HG03565 (cell line): ENCODE measurements at regions not wholly inside any gene's neighbourhood (a gene's known extent, or its start where the extent isn't known, plus 50 kb on each side); places are given as distances from the start of the nearest gene placed in this dataset.

ENCODE experiments used
- ATAC-seq: cut with Tn5 transposase; IDR thresholded peaks from one replicate; pipeline ENCODE4 v1.9.1; 2021; ENCODE audit warnings: mild to moderate bottlenecking, moderate library complexity; ENCODE audit not compliant: unreplicated experiment

DNA sequence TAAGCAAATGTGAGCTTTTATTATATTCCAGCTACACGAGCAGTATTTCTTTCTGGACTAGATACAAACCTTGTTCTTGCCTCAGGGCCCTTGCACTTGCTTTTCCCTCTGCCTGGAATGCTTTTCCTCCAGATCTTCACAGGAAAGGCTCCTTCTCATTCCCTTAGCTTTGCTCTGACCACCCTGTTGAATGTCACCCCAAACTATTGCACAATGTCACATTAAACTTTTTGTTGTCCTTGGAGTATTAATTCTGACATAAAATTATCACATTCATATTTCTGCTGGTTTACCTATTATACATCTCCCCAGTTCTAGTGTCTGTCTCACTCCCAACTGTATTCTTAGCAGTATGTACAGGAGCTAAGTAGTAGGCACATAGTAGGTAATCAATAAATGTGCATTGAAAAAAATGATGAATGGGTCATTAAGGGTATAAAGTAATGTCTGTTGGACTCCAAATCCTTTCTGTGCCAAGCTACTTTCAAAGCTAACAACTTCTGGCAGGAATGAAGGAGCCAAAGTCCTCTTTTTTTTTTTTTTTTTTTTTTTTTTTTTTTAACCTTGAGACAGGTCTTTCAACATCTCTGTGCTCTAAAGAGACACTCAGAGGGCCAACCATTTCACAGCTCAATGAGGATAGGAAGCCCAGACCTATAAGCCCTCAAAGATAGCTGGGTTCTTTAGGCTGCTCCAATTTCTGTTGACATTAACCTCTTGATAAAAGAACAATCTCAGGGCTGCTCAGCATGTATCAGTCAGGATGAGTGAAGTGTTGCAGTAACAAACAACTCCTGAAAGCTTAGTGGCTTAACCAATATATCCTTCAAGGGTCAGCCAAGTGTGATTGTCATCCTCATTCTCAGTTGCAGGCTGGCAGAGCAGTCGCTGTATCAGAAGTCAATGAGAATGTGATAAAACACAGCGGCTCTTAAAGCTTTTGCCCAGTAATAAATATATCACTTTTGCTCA lies 424.4 kb upstream of the TBX3 start:
- no peak for ATAC-seq

DNA sequence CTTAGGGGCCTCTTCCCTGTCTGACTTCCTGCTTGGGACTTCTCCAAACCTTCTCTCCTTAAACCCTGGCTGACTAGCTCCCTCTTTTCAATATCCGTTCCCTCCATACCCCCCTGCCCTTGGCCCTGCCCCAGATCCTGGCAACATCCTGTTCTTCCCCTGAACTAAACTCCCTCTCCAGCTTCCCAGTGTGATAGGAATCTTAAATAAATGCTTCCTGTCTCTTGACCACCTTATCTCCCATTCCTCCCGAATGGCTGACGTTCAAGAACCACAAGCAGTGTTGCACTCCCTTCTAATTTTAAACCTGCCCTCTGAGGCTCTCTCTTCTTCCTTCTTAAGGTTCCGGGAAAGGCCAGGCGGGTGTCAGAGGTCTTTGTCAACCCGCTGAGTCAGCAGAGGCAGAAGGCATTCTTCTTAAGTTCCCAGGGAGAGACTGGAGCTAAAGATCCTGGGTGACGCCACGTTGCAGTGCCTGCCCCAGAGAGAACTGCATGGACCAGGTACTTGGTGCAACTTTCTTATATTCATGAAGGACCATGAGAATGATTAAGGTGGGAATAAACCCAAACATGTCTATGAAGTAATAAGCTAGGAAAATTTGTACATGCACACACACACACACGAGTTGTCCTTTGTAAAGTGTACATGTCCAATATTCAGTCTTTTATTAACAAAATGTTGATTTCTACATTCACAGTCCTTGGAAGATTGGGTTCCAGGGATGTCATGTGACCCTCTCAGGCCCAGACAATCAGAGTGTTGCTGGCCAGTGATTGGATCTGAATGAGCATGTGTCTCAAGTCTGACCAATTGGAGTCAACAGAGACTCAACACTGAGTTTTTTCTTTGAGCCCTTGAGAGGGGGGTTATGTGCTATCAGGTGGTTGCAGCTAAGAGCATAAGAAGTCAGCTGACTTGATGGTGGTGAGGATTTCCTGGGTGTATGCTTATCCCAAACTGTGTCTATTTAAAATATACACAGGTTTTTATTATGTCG lies 420.2 kb upstream of the TBX3 start:
- no peak for ATAC-seq

DNA sequence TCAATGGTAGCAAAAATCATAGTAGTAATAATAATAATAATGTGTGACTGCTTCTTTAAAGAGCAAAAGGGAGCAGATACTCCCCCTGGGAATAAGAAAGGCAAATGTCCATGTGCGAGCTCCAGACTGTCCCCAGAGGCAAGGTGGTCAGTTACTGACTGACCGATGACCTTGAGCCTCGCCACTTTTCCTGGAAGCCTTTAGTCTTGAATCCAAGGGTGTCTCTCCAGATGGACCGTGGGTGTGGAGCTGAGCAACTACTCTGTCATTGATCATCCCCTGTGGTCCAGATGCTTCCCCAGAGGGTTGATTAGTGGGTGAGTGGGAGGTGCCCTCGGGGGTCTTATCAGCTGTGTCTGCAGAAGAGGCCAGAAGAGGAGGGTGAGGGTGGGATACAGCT lies 418.5 kb upstream of the TBX3 start:
- no peak for ATAC-seq

DNA sequence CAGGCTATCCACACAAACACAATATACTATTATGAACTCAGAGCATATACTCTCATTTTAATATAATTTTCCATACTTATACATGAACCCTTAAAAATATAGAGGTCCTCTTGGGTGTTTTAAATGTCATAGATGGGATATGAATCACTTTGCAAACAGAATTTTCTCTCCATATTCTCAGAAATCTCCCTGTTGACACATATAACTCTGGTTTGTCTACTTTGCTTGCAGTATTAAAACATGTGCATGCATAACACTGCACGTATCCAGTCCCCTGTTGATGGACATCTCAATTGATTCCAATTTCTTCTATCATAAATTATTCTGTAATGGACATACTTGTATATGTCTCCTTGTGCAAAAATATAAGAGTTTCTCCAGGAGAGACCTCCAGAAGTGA lies 417.5 kb upstream of the TBX3 start:
- ATAC-seq = no peak

DNA sequence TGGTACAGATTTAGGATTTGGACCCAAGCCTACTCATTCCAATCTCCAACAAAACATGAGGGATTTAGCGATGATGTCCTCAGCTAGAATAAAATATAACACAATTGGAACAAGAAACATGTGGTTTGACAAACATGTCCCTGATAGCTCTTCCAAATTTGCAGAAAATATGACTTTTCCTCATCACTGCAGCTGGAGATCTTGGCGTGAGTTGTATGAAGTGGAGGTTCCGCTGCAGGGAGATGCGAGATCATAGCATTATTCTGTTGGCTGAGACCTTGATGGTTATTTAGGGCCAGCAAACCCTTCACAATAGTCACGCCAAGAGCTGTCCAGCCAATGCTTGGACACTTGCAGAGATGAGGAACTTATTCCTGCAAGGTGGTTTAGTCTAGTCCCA lies 413.4 kb upstream of the TBX3 start:
- no peak for ATAC-seq

DNA sequence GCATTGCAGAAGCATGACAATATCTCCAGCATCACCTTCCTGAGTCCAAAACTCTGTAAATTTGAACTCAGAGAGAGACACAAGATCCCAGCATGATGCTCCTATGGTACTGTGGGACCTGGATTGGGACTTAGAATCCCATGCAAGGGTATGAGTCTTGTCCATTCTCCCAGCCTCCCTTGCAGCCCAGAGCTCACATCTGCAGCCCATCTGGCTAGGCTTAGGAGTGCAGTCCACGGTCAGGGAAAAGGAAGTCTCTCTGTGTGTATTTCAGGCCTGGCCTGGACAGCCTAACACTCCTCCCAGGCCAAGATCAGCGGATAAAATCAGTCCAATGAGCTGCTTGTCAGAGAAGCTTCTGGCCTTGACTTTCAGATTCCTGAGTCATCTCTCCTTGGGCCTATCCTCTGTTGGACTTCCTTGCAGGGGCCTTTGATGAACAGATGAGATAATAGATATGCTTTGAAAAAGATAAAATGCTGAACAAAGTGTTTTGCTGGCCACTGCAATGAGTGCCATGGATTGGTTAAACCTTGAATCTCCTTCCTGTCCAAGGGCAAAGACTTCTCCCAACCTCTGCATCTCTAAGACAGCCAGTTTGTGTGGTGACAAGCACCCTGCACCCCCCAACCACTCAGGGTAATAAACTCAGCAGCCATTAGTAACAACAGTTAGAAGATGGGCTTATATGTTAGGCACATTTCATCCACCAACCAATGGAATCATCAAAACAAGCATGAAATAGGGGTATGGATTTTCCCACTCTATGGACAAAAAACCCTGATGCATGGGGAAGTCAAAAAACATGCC lies 412.8 kb upstream of the TBX3 start:
- ATAC-seq = no peak

DNA sequence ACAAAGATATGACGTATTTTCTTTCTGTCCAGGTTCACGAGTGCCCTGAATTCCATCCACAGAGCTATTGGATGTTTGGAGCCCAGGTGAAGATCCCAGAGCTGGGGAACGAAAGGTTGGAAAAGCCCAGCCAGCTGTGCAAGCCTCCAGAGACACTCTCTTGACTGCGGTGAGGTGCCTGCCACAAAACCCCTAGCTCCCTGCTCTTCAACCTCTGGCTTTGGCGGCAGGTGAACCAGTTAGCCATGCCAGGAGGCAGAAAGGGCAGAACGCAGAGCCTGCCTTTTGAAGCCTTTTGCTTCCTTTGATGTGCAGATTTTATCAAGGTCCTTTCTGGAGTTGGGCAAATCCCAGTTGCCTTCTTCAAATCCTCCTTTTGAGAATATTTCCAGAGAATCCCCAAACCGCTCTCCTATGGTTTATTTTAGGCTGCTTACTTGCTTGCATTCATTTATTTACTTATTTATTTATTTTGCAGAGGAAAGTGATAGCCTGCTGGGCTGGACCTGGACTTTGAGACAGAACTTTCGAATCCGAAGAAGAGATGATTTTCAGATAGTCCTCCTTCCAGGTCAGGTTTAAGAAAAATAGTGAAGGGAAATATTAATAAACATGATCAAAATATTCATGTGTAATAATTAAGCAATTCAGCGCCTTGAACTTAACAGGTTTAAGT lies 411.2 kb upstream of the TBX3 start:
- no peak for ATAC-seq

DNA sequence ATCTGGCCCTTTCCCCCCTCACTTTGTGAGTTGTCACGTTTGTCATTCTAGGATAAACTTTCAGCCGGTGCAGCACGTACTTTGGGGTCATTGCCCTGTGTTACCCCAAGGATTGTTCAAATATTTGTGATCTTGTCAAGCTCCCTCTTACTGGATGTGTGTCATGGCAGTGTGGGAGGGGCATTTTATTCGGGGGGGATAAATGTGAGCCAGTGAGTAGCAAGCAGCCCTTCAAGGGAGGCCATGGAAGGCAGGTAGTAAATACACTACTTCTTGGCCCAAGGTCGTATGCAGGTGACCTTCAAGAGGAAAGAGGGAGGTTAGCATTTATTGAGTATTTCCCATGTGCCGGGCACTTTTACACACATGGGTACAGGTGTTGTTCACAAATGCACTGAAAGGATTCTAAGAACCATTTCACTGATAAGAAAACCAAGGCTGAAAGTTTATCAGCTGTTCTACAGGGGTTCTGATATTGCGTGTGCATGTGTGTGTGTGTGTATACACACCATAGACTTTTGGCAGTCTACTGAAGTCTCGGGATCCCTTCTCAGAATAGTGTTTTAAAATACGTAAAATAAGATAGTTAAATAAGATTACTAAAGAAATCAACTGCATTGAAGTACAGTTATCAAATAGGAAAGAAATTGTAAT lies 410.3 kb upstream of the TBX3 start:
- ATAC-seq = no peak

DNA sequence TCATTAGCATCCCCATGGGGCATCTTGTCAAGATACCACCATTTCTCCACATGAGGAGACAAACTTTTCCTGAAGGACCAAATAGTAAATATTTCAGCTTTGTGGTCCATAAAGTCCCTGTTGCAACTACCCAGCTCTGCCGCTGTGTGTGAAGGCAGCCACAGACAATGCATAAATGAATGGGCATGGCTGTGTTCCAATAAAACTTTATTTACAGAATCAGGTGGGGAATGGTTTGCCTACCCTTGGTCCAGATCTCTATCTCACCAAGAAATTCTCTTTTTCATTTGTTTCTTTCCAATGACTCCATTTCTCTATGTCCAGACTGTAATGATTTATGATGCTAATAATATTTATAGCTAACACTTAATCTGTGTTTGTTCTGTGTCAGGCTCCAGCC lies 409.3 kb upstream of the TBX3 start:
- no peak for ATAC-seq

DNA sequence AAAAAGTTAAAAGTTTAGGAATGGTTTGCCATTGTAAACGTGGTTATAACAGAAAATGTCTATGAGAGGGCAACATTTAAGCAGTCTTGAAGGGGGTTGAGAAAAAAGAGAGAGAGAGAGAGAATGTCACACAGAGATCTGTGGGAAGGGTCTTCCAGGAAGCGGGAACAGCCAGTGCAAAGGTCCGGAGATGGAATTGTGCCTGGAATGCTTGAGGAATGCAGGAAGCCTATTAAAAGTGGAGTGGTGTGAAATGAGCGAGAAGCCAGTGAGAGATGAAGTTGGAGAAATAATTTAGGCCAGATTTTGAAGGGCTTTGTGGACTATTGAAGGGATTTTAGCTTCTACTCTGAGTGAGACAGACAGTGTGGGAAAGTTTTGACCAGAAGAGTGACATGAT lies 406.8 kb upstream of the TBX3 start:
- ATAC-seq = no peak

DNA sequence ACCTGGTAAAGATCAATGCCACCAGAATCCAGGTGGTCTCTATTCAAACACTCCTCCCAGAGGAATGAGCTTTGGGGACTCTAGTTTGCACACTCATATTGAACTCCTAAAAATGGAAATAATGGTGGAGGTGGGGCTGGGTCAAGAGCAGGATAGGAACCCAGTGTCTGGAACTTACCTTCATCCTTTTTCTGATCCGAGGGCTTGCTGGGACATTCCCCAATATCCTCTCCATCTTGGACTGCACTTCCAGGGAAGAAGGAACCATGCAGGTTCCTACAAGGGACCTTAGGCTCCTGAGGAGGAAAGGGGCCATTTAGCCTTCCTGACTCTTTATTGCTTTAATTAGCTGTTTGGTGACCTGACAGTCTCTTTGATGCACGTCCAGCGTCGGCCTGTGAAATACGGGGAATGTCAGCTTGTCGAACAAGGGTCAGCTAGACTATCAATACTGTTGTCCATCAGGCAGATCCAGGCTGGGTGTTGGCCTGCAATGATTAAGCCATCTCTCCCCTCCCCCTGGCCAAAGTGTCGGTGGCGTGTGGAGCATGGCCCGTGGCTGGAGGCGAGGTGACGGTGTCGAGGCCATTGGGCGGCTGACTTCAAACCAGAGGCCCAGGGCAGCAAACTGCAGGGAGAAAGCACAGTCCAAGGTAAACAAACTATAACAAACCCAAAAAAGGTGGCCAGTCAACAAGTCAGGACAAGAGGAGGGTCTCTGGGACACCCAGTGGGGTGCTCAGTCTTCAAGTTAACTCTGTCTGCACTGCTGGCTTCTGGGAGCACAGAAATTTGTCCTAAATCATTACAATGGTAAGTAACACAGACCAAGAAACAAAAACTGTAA lies 405.2 kb upstream of the TBX3 start:
- no peak for ATAC-seq

DNA sequence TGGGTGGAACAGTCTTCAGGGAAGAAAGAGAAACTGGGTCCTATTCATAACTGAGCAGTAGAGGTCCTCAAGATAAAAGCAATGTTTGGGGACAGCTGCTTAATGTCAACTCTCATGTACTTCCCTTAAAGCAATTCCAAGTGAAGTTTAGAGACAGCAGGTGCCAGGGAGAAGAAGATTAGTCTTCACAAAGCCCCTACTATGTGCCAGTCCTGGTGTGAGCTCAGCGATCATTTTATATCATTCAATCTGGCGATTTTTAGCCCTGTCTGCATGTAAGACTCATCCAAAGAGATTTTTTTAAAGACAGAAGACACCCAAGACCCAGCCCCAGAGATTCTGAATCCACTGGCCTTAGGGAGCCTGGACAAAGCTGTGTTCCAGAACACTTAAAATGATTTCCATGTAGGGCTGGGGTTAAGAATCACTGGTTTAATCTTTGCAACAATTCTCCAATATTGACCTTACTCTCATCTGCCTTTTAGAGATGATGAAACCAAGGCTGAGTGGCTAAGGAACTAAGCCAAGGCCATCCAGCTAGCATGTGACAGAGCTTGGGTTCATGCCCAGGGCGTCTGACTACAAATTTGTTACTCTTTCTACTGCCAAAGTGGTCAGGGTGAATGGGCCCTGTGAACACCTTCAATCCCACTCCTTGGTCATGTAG lies 404.5 kb upstream of the TBX3 start:
- no peak for ATAC-seq

DNA sequence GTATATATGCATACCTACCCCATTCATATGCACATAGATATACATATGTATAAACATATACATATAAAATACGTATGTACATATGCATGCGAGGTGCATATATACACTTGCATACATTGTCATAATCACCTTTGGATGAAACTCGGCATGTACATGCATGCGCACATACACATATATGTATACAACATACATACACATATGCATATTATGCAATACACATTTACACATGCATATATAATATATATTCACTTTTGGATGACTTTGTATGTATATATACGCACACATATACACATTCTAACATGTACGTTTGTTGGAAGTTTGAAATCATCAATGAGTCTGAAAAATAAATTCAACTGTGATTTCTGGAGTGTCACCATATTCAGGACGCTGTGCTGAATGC lies 401.6 kb upstream of the TBX3 start:
- no peak for ATAC-seq

DNA sequence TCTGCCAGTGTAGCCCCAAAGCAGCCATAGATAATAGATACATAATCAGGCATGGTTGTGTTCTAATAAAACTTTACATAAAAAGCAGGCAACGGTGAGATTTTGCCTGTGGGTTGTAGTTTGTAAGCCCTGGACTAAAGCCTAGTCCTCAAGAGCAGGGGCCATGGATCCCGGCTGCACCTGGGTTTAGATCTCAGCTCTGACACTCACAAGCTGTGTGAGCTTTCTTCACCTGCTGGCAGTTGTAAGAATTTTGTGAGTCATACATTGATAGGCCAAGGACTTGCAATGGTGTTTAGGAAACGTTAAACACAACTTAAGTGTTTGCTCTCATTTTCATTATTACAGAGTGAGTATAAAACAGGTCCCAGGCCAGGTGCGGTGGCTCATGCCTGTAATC lies 395.8 kb upstream of the TBX3 start:
- no peak for ATAC-seq

DNA sequence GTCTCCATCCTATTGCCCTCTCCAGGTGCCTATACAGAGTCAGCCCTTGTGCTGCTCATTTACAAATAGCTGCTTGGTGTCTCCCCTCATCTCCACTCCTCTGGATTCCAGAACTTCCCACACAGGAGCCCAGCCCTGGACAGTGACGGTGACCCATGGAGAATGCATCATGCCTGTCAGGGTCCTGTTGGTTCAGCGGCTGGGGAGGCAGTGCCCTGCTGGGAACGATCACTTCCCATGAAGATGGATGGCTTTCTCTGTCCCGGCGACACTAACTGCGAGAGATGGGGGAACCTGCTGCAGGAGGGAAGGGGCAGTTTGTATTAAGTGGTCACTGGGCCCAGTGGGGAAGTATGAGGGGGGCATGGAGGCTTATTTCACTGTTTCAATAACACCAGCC lies 395.0 kb upstream of the TBX3 start:
- no peak for ATAC-seq

DNA sequence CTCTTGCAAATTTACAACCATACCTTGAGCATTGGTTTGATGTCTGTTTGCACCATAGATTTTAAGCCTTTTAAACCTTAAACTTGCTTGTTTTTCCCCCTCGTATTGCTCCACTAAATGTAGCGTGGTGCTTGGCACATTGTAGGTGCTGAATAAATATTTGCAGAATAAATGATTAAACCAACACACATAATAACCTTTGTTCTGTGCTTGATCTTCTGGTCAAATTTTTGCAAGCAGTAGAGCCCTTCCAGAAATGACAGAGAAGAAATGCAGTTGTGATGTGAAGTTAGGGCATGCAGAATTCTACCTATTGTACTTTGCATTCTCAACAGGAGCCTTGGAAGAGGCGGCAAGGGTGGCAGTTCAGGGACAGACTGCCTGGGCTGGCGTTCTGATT lies 394.4 kb upstream of the TBX3 start:
- no peak for ATAC-seq

DNA sequence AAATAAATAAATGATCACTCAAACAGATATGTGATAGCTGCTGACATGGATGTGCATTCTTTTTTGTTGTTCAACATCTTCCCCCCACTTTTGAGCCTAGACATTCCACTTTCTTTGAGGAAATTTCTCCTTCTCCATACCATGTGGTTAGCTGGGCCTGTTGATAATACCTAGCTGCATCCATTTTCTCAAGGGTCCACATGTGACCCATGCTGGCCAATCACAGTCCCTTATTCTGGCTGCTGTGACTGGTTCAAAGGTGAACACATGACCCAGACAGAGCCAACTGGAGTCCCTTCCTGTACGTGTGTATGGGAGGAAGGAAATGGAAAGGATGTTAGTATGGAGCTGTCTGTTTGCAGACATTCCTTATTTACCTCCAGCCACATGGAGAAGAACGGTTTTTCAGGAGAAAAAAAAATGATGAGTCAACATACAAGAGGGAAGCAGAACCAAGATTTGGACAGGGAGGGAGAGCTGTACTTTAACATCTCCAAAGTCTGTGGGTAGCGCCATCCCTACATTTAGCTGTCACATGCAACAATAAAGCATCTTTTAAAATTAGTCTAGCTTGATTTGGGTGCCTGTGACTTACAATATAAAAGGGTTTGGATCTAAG lies 391.7 kb upstream of the TBX3 start:
- ATAC-seq = no peak

DNA sequence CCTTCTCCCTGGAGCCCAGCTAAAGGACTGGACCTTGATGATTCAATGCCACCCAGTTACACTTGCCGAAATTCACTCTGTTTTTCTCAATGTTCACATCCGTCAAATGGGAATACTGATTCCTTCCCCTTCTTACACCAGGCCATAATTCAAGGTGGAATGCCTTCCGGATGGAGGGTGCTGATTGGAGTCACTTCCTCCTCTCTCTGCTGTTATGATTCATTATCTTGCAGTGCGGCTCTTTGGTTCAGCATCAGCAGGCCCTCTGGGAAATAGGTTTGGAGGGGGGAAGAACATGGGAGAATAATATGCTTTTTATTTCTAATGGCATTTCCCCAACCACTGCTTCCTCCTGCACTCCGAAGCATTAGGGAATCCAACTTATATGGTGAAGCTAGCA lies 390.6 kb upstream of the TBX3 start:
- ATAC-seq = no peak
